ENCODE measurements at regions not wholly inside any gene's neighbourhood (a gene's known extent, or its start where the extent isn't known, plus 50 kb on each side); places are given as distances from the start of the nearest gene placed in this dataset.

- Histone ChIP-seq H3K4me3 (no peak overlapping the region), H3K9me3 (no peaks in the 10 kb centered on the region), H3K36me3 (no peaks in the 10 kb centered on the region), H3K4me1 (no peaks in the 10 kb centered on the region), H3K27ac (no peak overlapping the region), H3K27me3 (no peaks in the 10 kb centered on the region)
- TF ChIP-seq, protein P1, sequence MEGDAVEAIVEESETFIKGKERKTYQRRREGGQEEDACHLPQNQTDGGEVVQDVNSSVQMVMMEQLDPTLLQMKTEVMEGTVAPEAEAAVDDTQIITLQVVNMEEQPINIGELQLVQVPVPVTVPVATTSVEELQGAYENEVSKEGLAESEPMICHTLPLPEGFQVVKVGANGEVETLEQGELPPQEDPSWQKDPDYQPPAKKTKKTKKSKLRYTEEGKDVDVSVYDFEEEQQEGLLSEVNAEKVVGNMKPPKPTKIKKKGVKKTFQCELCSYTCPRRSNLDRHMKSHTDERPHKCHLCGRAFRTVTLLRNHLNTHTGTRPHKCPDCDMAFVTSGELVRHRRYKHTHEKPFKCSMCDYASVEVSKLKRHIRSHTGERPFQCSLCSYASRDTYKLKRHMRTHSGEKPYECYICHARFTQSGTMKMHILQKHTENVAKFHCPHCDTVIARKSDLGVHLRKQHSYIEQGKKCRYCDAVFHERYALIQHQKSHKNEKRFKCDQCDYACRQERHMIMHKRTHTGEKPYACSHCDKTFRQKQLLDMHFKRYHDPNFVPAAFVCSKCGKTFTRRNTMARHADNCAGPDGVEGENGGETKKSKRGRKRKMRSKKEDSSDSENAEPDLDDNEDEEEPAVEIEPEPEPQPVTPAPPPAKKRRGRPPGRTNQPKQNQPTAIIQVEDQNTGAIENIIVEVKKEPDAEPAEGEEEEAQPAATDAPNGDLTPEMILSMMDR (IDR thresholded peaks at IDR 0.05), result no peak
- DNase-seq, result no peak
- intact Hi-C loops (cut with DNase I), result no loop called here
- no peak for ATAC-seq
Measured at GRCh38 chr10:2351566-2351965, 614.2 kb upstream of the ADARB2 start.

GRCh38 chr10:2342206-2342605, 604.9 kb upstream of the ADARB2 start:
- H3K36me3 ChIP-seq, result no peaks in the 10 kb centered on the region
- no peak overlapping the region for H3K4me3 ChIP-seq
- ATAC-seq, result no peak
- H3K9me3 ChIP-seq, result no peaks in the 10 kb centered on the region
- DNase-seq, result no peak
- H3K27me3 ChIP-seq, result no peaks in the 10 kb centered on the region
- no peak overlapping the region for H3K27ac ChIP-seq
- no peaks in the 10 kb centered on the region for H3K4me1 ChIP-seq
- intact Hi-C loops (cut with DNase I), result no loop called here
- TF ChIP-seq, protein P1 (IDR thresholded peaks at IDR 0.05), result no peak

DNA sequence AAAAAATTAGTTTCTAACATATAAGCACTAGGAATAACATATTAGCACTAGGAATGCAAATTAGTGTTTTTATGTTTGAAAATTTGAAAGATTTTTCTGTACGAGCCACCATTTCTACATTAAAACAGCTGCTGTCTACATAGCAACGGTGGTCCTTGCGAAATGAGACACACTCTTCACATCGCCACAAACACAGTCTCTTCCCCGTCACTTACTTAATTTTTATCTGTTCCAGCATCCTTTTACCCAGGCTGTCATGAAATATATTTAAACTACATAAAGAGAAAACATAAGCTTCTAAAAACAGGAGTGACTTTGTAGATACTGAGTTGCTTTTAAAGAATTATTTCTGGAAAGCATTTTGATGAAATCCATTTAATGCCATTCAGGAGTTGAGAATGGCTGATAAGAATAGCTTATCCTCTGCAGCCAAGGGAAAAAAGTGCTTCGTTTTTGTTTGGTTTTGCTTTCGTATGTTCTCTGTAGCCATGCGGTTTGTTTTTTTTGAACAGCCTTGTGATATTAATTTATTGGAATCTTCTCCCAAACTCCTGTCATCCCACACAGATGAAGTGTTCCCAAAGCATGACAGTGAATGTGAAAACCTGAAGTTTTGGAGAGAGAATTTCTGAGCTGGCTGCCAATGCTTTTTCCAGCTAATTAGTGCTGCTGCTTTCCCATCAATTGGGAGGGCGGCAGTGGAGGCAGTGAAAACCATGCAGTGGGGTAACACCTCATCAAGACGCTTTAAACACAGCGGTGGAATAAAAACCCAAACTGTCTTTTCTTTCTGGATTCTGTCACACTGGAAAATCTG, 603.7 kb upstream of the ADARB2 start:
- TF ChIP-seq, protein P1 (IDR thresholded peaks at IDR 0.05), result no peak
- H3K9me3 ChIP-seq, result no peaks in the 10 kb centered on the region
- no peaks in the 10 kb centered on the region for H3K27me3 ChIP-seq
- H3K4me1 ChIP-seq, result no peaks in the 10 kb centered on the region
- no peak overlapping the region for H3K27ac ChIP-seq
- H3K36me3 ChIP-seq, result no peaks in the 10 kb centered on the region
- no peak overlapping the region for H3K4me3 ChIP-seq
- intact Hi-C loops (cut with DNase I), result no loop called here
- ATAC-seq (no peak), DNase-seq (peak in 2 of 4 donors; percentile 78 to 83)

- H3K9me3 ChIP-seq, result peaks cover 0 to 1% of the 10 kb centered on the region in 2 donors
- DNase-seq (no peak), ATAC-seq (no peak)
- TF ChIP-seq, protein P1 (IDR thresholded peaks at IDR 0.05), result no peak
- no peaks in the 10 kb centered on the region for H3K27me3 ChIP-seq
- H3K4me3 ChIP-seq, result no peak overlapping the region
- H3K36me3 ChIP-seq, result no peaks in the 10 kb centered on the region
- no peaks in the 10 kb centered on the region for H3K4me1 ChIP-seq
- H3K27ac ChIP-seq, result no peak overlapping the region
- intact Hi-C loops (cut with DNase I), result no loop called here
Measured at GRCh38 chr10:2335626-2336025, 598.3 kb upstream of the ADARB2 start.

- Histone ChIP-seq H3K4me1 (no peaks in the 10 kb centered on the region), H3K36me3 (no peaks in the 10 kb centered on the region), H3K27me3 (no peaks in the 10 kb centered on the region), H3K27ac (no peak overlapping the region), H3K9me3 (peaks cover 0 to 1% of the 10 kb centered on the region in 2 donors), H3K4me3 (no peak overlapping the region)
- intact Hi-C loops (cut with DNase I), result no loop called here
- no peak for ATAC-seq
- TF ChIP-seq, protein P1 (IDR thresholded peaks at IDR 0.05), result no peak
- DNase-seq, result no peak
Measured at GRCh38 chr10:2334575-2334974, 597.2 kb upstream of the ADARB2 start.
